HepG2 (cell line): ENCODE measurements at regions not wholly inside any gene's neighbourhood (a gene's known extent, or its start where the extent isn't known, plus 50 kb on each side); places are given as distances from the start of the nearest gene placed in this dataset.

Experiments
- CCAR2 ChIP-seq: fragments of 200-400 bp; formaldehyde crosslinking; optimal IDR thresholded peaks from 2 replicates; pipeline ENCODE3; 2018; ENCODE audit warnings: low read depth, mild to moderate bottlenecking, low read length, moderate library complexity
- EED ChIP-seq: sonication (generic); formaldehyde crosslinking; IDR thresholded peaks from 2 replicates; pipeline ENCODE4 v1.5.0; 2020; ENCODE audit warnings: mild to moderate bottlenecking, missing genetic modification reagents
- HCFC1 ChIP-seq: fragments of 150-350 bp; IDR thresholded peaks from 2 replicates; pipeline ENCODE4 v1.6.1; 2014; ENCODE audit warnings: low read depth, low read length
- PHF8 ChIP-seq: sonication (generic); formaldehyde crosslinking; IDR thresholded peaks from 2 replicates; pipeline ENCODE4 v1.5.0; 2020; ENCODE audit warnings: missing genetic modification reagents
- PPARG ChIP-seq: conservative IDR thresholded peaks from 2 replicates; pipeline ENCODE4 v1.6.1; 2016; ENCODE audit warnings: missing biosample characterization, missing genetic modification reagents
- RXRA ChIP-seq: sonication (generic); formaldehyde crosslinking; IDR thresholded peaks from 2 replicates; pipeline ENCODE4 v1.5.1; 2020; ENCODE audit warnings: missing genetic modification reagents
- ZNF121 ChIP-seq: sonication (generic); formaldehyde crosslinking; IDR thresholded peaks from 2 replicates; pipeline ENCODE4 v1.5.0; 2020; ENCODE audit warnings: mild to moderate bottlenecking, missing genetic modification reagents
- ZNF766 ChIP-seq: sonication (generic); formaldehyde crosslinking; IDR thresholded peaks from 2 replicates; pipeline ENCODE4 v1.5.0; 2020; ENCODE audit warnings: missing genetic modification reagents, borderline replicate concordance
- TF ChIP-seq, protein P1 (sequence below): sonication (generic); formaldehyde crosslinking; IDR thresholded peaks from 2 replicates; pipeline ENCODE4 v1.5.0; 2020; ENCODE audit warnings: mild to moderate bottlenecking, missing genetic modification reagents, moderate library complexity

DNA sequence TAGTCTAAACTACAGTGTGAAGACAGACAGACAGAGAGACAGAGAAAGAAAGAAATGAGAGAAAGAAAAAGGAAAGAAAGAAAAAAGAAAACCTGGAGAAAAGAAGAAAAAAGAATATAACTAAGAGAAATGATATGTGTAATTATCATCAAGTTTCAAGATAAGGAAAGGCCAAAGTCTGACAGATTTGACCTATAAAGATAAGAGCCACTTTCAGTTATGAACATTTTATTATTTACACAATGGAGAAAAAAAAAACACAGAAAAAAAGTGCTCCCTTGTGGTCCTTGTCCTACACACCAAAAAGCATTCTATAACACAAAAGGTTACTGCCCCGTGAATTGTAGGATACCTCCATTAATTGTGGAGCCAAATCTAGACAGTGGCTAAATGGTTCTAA lies 937.2 kb upstream of the DDX18 start:
- TF ChIP-seq HCFC1 = no peak
- TF ChIP-seq, protein P1, sequence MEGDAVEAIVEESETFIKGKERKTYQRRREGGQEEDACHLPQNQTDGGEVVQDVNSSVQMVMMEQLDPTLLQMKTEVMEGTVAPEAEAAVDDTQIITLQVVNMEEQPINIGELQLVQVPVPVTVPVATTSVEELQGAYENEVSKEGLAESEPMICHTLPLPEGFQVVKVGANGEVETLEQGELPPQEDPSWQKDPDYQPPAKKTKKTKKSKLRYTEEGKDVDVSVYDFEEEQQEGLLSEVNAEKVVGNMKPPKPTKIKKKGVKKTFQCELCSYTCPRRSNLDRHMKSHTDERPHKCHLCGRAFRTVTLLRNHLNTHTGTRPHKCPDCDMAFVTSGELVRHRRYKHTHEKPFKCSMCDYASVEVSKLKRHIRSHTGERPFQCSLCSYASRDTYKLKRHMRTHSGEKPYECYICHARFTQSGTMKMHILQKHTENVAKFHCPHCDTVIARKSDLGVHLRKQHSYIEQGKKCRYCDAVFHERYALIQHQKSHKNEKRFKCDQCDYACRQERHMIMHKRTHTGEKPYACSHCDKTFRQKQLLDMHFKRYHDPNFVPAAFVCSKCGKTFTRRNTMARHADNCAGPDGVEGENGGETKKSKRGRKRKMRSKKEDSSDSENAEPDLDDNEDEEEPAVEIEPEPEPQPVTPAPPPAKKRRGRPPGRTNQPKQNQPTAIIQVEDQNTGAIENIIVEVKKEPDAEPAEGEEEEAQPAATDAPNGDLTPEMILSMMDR (CRISPR knock-in tag) = no peak
- no peak for TF ChIP-seq RXRA (CRISPR knock-in tag)
- no peak for TF ChIP-seq PHF8
- no peak for TF ChIP-seq ZNF121 (CRISPR knock-in tag)
- TF ChIP-seq CCAR2 = no peak
- no peak for TF ChIP-seq PPARG (CRISPR knock-in tag)
- TF ChIP-seq EED (CRISPR knock-in tag) = no peak
- TF ChIP-seq ZNF766 (CRISPR knock-in tag) = no peak
